CD14-positive monocyte (primary cell): ENCODE measurements at regions not wholly inside any gene's neighbourhood (a gene's known extent, or its start where the extent isn't known, plus 50 kb on each side); places are given as distances from the start of the nearest gene placed in this dataset.

Experiments
- DNase-seq, 3 donors: peaks; one replicate each; pipeline ENCODE4 v3.0.0-alpha.2; 2011 to 2022
- H2AFZ ChIP-seq: 2 replicates; pipeline ENCODE4 v1.6.0; 2012; ENCODE audit warnings: mild to moderate bottlenecking, low read depth, low read length, inconsistent platforms; ENCODE audit not compliant: insufficient read depth, poor library complexity, severe bottlenecking
- H3K27ac ChIP-seq, 2 donors: 1 replicate in 1 of 2; 2 replicates in 1 of 2; pipeline ENCODE4 v1.5.1; 2012 to 2013; ENCODE audit warnings: low read length in 2 of 2, control low read depth in 1 of 2, inconsistent platforms in 1 of 2, low read depth in 1 of 2, mild to moderate bottlenecking in 1 of 2
- H3K27me3 ChIP-seq, 2 donors: one replicate each; pipeline versions ENCODE4 v1.6.0 to v1.6.1; 2011 to 2013; ENCODE audit warnings: low read length in 2 of 2; ENCODE audit not compliant: control insufficient read depth in 2 of 2, insufficient read depth in 2 of 2
- H3K36me3 ChIP-seq, 2 donors: replicated peaks in 1 of 2; 1 replicate in 1 of 2; 2 replicates in 1 of 2; pipeline versions ENCODE4 v1.5.1 to v1.6.1; 2012 to 2013; ENCODE audit warnings: low read length in 2 of 2, control low read depth in 1 of 2, inconsistent platforms in 1 of 2, mild to moderate bottlenecking in 1 of 2; ENCODE audit not compliant: insufficient read depth in 2 of 2, control insufficient read depth in 1 of 2
- H3K4me1 ChIP-seq, 2 donors: 1 replicate in 1 of 2; 2 replicates in 1 of 2; pipeline versions ENCODE4 v1.5.1 to v1.6.1; 2012 to 2013; ENCODE audit warnings: low read length in 2 of 2, control low read depth in 1 of 2, inconsistent platforms in 1 of 2, mild to moderate bottlenecking in 1 of 2, moderate library complexity in 1 of 2; ENCODE audit not compliant: insufficient read depth in 2 of 2, control insufficient read depth in 1 of 2
- H3K4me2 ChIP-seq: replicated peaks from 2 replicates; pipeline ENCODE3; 2012; ENCODE audit warnings: low read length, moderate library complexity, mild to moderate bottlenecking; ENCODE audit not compliant: poor library complexity, severe bottlenecking; ENCODE audit errors: extremely low read depth
- H3K4me3 ChIP-seq, 3 experiments: fragments of 200-600 bp in 1 of 3; sonication (generic) in 1 of 3; replicated peaks in 1 of 3; 1 replicate in 2 of 3; 2 replicates in 1 of 3; pipeline ENCODE4 v1.5.1; 2011 to 2013; ENCODE audit warnings: low read length in 3 of 3, mild to moderate bottlenecking in 3 of 3, control low read depth in 2 of 3, low read depth in 2 of 3, inconsistent platforms in 1 of 3, moderate library complexity in 1 of 3
- H3K79me2 ChIP-seq: 2 replicates; pipeline ENCODE4 v1.6.0; 2012; ENCODE audit warnings: mild to moderate bottlenecking, control low read depth, inconsistent platforms, low read length, moderate library complexity; ENCODE audit not compliant: insufficient read depth
- H3K9ac ChIP-seq: 2 replicates; pipeline ENCODE4 v1.6.0; 2017; ENCODE audit warnings: low read length, mild to moderate bottlenecking; ENCODE audit not compliant: insufficient read depth, poor library complexity, severe bottlenecking
- H3K9me3 ChIP-seq, 2 donors: replicated peaks in 1 of 2; 1 replicate in 1 of 2; 2 replicates in 1 of 2; pipeline versions ENCODE4 v1.5.1 to v1.6.1; 2012 to 2013; ENCODE audit warnings: low read length in 2 of 2, control low read depth in 1 of 2; ENCODE audit not compliant: control insufficient read depth in 1 of 2, insufficient read depth in 1 of 2
- H4K20me1 ChIP-seq: 2 replicates; pipeline ENCODE4 v1.6.0; 2012; ENCODE audit warnings: mild to moderate bottlenecking, low read length, control low read depth, moderate library complexity; ENCODE audit not compliant: insufficient read depth
- H3K27ac Mint-ChIP-seq, 7 donors: one replicate each; pipeline ENCODE4 v1.8.0; 2020; ENCODE audit warnings: mild to moderate bottlenecking in 7 of 7, mixed read lengths in 7 of 7, moderate library complexity in 6 of 7, inconsistent platforms in 2 of 7
- H3K27me3 Mint-ChIP-seq, 3 donors: one replicate each; pipeline ENCODE4 v1.8.0; 2021 to 2022; ENCODE audit warnings: low read depth in 3 of 3, mild to moderate bottlenecking in 3 of 3, mixed read lengths in 3 of 3, moderate library complexity in 3 of 3, inconsistent platforms in 1 of 3
- H3K36me3 Mint-ChIP-seq, 2 donors: one replicate each; pipeline ENCODE4 v1.8.0; 2020; ENCODE audit warnings: mixed read lengths in 2 of 2, inconsistent platforms in 1 of 2, mild to moderate bottlenecking in 1 of 2
- H3K4me1 Mint-ChIP-seq: one replicate; pipeline ENCODE4 v1.8.0; 2020; ENCODE audit warnings: mild to moderate bottlenecking, mixed read lengths
- H3K4me3 Mint-ChIP-seq, 2 donors: one replicate each; pipeline ENCODE4 v1.8.0; 2020; ENCODE audit warnings: mild to moderate bottlenecking in 2 of 2, mixed read lengths in 2 of 2, moderate library complexity in 1 of 2
- H3K9me3 Mint-ChIP-seq, 7 donors: one replicate each; pipeline ENCODE4 v1.8.0; 2020 to 2022; ENCODE audit warnings: mixed read lengths in 7 of 7, mild to moderate bottlenecking in 6 of 7, moderate library complexity in 6 of 7, inconsistent platforms in 2 of 7
- WGBS: methylation state at CpG from one replicate; pipeline ENCODE4 v1.1.5; 2013; ENCODE audit warnings: missing lambda C conversion rate; ENCODE audit not compliant: insufficient coverage; 5-methylcytosine and 5-hydroxymethylcytosine counted together
- intact Hi-C, 2 donors: fragments of 100-400 bp; cut with micrococcal nuclease; formaldehyde crosslinking; loops; one replicate each; pipeline versions ENCODE4 v1.15.0 to v1.15.1; 2023
- TF ChIP-seq, protein P1 (sequence below): fragments of 200-600 bp; IDR thresholded peaks from one replicate; pipeline ENCODE4 v1.8.0; 2022; ENCODE audit warnings: antibody characterized with exemption, mild to moderate bottlenecking

GRCh38 chr6:141445928-141446628 lies 686.6 kb upstream of the GJE1 start:
- TF ChIP-seq, protein P1, sequence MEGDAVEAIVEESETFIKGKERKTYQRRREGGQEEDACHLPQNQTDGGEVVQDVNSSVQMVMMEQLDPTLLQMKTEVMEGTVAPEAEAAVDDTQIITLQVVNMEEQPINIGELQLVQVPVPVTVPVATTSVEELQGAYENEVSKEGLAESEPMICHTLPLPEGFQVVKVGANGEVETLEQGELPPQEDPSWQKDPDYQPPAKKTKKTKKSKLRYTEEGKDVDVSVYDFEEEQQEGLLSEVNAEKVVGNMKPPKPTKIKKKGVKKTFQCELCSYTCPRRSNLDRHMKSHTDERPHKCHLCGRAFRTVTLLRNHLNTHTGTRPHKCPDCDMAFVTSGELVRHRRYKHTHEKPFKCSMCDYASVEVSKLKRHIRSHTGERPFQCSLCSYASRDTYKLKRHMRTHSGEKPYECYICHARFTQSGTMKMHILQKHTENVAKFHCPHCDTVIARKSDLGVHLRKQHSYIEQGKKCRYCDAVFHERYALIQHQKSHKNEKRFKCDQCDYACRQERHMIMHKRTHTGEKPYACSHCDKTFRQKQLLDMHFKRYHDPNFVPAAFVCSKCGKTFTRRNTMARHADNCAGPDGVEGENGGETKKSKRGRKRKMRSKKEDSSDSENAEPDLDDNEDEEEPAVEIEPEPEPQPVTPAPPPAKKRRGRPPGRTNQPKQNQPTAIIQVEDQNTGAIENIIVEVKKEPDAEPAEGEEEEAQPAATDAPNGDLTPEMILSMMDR: no peak
- Histone ChIP-seq H3K79me2 (no peaks in the 10 kb centered on the region), H4K20me1 (no peaks in the 10 kb centered on the region), H3K36me3 (no peaks in the 10 kb centered on the region), H2AFZ (no peak overlapping the region), H3K4me3 (no peak overlapping the region), H3K4me1 (no peaks in the 10 kb centered on the region), H3K9ac (no peak overlapping the region), H3K4me2 (no peak overlapping the region), H3K9me3 (peaks cover 3 to 5% of the 10 kb centered on the region in 2 donors), H3K27me3 (no peaks in the 10 kb centered on the region), H3K27ac (no peak overlapping the region)
- peaks cover 0 to 2% (median 0%) of the 10 kb centered on the region in 7 donors for H3K9me3 Mint-ChIP-seq
- no peak overlapping the region for H3K27ac Mint-ChIP-seq
- no peaks in the 10 kb centered on the region for H3K4me1 Mint-ChIP-seq
- no peak for DNase-seq
- no peaks in the 10 kb centered on the region for H3K36me3 Mint-ChIP-seq
- no peaks in the 10 kb centered on the region for H3K27me3 Mint-ChIP-seq
- H3K4me3 Mint-ChIP-seq: no peak overlapping the region
- 50% methylated on average over 1 of the region's 3 CpGs for WGBS
- intact Hi-C loops: no loop called here

DNA sequence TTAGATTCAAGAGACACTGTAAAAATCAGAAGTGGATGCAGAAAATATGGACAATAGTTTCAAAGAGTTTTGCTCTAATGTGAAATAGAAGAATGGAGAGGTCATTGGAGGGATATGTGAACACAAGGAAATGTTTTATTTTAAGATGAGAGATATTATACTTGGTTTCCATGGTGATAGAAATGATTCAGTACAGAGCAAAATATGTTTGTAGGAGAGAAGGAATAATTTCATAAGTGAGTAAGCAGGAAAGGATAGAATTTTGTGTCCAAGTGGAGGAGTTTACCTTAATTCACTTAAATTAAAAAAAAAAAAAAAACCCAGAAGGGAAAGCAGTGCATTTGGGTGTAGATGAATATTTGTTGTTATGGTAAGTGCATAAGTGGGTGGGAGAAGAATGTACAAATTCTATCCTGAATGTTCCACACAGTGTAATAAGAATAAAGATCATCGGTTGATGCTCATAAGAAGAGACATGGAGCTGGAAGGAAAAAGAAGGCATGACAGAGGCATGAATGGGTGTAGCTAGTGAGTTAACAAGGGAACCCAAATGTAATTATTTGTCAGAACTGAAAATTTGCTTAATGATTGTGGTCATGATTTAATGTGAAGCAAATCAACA lies 688.9 kb upstream of the GJE1 start:
- TF ChIP-seq, protein P1: no peak
- no peak overlapping the region for H3K9ac ChIP-seq
- H3K4me3 Mint-ChIP-seq: no peak overlapping the region
- peaks cover 0 to 2% (median under 1%) of the 10 kb centered on the region in 7 donors for H3K9me3 Mint-ChIP-seq
- H3K4me2 ChIP-seq: no peak overlapping the region
- H3K27ac ChIP-seq: no peak overlapping the region
- no peaks in the 10 kb centered on the region for H4K20me1 ChIP-seq
- WGBS: 100% methylated on average over 1 of the region's 1 CpG
- peaks cover 3 to 5% of the 10 kb centered on the region in 2 donors for H3K9me3 ChIP-seq
- DNase-seq: no peak
- no peaks in the 10 kb centered on the region for H3K36me3 Mint-ChIP-seq
- no peaks in the 10 kb centered on the region for H3K27me3 Mint-ChIP-seq
- H3K4me1 Mint-ChIP-seq: no peaks in the 10 kb centered on the region
- intact Hi-C loops: no loop called here
- H3K4me1 ChIP-seq: no peaks in the 10 kb centered on the region
- no peaks in the 10 kb centered on the region for H3K79me2 ChIP-seq
- H3K4me3 ChIP-seq: no peak overlapping the region
- no peak overlapping the region for H2AFZ ChIP-seq
- H3K27ac Mint-ChIP-seq: no peak overlapping the region
- H3K27me3 ChIP-seq: no peaks in the 10 kb centered on the region
- no peaks in the 10 kb centered on the region for H3K36me3 ChIP-seq
